ENCODE measurements at regions not wholly inside any gene's neighbourhood (a gene's known extent, or its start where the extent isn't known, plus 50 kb on each side); places are given as distances from the start of the nearest gene placed in this dataset.

- no peak overlapping the region for H3K4me3 ChIP-seq (ENCODE audit: low read depth, low read length)
- in situ Hi-C loops (cut with HindIII; ENCODE audit: low sequenced_read_pairs), result no loop called here
- TF ChIP-seq, protein P1, sequence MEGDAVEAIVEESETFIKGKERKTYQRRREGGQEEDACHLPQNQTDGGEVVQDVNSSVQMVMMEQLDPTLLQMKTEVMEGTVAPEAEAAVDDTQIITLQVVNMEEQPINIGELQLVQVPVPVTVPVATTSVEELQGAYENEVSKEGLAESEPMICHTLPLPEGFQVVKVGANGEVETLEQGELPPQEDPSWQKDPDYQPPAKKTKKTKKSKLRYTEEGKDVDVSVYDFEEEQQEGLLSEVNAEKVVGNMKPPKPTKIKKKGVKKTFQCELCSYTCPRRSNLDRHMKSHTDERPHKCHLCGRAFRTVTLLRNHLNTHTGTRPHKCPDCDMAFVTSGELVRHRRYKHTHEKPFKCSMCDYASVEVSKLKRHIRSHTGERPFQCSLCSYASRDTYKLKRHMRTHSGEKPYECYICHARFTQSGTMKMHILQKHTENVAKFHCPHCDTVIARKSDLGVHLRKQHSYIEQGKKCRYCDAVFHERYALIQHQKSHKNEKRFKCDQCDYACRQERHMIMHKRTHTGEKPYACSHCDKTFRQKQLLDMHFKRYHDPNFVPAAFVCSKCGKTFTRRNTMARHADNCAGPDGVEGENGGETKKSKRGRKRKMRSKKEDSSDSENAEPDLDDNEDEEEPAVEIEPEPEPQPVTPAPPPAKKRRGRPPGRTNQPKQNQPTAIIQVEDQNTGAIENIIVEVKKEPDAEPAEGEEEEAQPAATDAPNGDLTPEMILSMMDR (IDR thresholded peaks at IDR 0.05; ENCODE audit: low read depth, low read length, missing control alignments), result no peak
- no peak for DNase-seq (ENCODE audit: low read depth)
Measured at GRCh38 chr12:124191024-124191359, 103.9 kb upstream of the RFLNA start.

DNA sequence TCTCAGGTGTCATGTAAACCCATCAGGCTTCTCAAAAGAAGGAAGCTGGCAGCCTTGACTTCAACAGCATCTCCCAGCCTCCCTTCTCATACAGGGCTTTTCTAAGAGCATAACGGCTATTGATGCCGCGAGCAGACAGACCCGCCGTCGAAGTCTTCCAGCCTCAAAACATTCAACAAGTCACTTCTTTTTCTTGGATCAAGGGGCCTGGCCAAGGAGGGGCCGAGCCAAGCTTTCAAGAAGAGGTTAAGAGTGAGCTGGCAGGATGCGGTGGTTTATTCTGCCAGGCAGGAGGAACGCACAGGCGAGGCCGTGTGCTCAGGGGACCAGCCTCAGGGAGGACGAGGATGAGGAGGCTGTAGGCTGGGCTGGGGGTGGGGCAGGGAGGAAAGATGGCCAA lies 102.9 kb upstream of the RFLNA start:
- in situ Hi-C loops (cut with HindIII; ENCODE audit: low sequenced_read_pairs), result no loop called here
- no peak for DNase-seq (ENCODE audit: low read depth)

DNA sequence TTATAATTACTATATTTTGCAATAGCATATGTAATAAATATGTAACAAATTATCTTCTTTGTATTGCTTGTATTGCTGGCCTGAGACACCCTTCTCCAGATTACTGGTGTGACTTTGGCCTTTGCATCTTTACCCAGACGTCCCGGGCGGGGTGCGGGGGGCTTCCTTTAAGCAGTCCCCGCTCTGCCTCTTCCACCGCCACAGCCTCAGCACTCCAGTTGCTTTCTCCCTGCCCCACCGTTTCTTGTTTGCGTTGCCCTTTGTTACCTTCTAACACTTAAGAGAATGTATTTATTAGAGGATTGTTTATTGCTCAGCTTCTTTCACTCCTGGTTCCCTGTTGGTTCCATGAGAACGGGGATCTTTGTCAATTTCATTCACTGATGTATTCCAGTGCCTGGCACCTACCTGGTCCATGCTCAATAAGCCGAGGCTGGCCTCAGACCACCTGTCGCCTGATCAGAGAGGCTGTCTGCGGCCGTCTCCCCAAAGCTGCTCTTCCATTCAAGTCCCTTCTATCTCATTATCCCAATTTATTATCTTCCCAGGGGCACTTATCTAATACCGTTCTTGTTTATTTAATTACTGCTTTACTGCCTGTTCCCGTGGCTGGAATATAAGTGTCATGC lies 100.5 kb upstream of the RFLNA start:
- TF ChIP-seq, protein P1 (IDR thresholded peaks at IDR 0.05; ENCODE audit: low read depth, low read length, missing control alignments), result no peak
- DNase-seq (ENCODE audit: low read depth), result no peak
- H3K4me3 ChIP-seq (ENCODE audit: low read depth, low read length), result no peak overlapping the region
- in situ Hi-C loops (cut with HindIII; ENCODE audit: low sequenced_read_pairs), result no loop called here

More for the DNA sequence above, 102.9 kb upstream of the RFLNA start:
- H3K4me3 ChIP-seq (ENCODE audit: low read depth, low read length), result no peak overlapping the region
- TF ChIP-seq, protein P1 (IDR thresholded peaks at IDR 0.05; ENCODE audit: low read depth, low read length, missing control alignments), result no peak

DNA sequence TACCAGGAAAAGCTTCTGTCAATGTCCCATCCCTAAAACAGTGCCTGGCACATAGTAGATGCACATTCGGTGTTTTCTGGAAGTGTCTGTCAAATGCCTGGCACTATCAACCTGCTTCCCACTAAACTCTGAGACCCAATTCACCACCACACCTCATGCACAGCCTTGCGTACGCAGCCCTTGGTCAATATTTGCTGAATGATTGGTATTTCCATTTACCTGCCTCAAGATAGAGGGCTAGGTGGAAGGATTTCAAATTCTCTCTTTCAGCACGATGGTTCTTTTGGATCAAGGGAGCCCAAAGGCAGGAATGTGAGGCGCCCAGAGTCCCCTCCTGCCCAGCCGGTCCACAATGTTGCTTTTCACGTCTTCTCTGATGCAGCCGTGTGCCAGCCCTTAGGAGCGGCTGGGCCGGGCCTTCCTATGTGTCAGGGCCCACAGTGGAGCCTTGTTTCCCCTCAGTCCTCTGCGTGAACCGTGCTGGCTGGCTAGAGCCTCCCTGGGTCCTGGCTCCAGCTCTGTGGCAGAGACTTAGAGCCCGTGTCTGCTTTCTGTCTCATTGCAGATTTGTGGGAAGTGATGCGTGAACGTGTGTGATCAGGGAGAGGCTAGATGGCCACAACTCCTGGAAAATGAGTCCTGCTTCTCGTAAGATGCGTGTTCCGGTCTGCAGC lies 99.9 kb upstream of the RFLNA start:
- in situ Hi-C loops (cut with HindIII; ENCODE audit: low sequenced_read_pairs), result no loop called here
- no peak for DNase-seq (ENCODE audit: low read depth)
- no peak overlapping the region for H3K4me3 ChIP-seq (ENCODE audit: low read depth, low read length)
- TF ChIP-seq, protein P1 (IDR thresholded peaks at IDR 0.05; ENCODE audit: low read depth, low read length, missing control alignments), result no peak

GRCh38 chr12:124195567-124195942 lies 99.3 kb upstream of the RFLNA start:
- H3K4me3 ChIP-seq (ENCODE audit: low read depth, low read length), result no peak overlapping the region
- TF ChIP-seq, protein P1 (IDR thresholded peaks at IDR 0.05; ENCODE audit: low read depth, low read length, missing control alignments), result no peak
- no peak for DNase-seq (ENCODE audit: low read depth)
- in situ Hi-C loops (cut with HindIII; ENCODE audit: low sequenced_read_pairs), result no loop called here

DNA sequence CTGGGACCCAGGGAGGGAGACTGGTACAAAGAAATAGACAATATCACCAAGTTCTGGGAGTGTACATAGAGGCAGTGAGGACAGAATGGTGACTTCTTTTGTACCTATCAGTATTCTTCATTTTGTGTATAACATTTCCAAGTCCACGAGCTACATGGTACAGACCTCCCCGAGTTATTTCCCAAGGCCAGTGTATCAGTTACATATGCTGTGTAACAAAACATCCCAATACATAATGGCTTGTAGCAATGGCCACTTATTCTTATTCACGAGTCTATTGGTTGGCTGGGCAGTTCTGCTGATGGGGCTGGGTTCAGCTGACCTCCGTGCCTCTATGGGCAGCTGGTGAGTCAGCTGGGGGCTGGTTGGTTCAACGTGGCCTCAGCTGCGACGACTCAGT lies 98.7 kb upstream of the RFLNA start:
- H3K4me3 ChIP-seq (ENCODE audit: low read depth, low read length), result no peak overlapping the region
- TF ChIP-seq, protein P1 (IDR thresholded peaks at IDR 0.05; ENCODE audit: low read depth, low read length, missing control alignments), result no peak
- in situ Hi-C loops (cut with HindIII; ENCODE audit: low sequenced_read_pairs), result no loop called here
- no peak for DNase-seq (ENCODE audit: low read depth)

Data from astrocyte of the cerebellum (primary cell).